ENCODE measurements at regions not wholly inside any gene's neighbourhood (a gene's known extent, or its start where the extent isn't known, plus 50 kb on each side); places are given as distances from the start of the nearest gene placed in this dataset.

DNA sequence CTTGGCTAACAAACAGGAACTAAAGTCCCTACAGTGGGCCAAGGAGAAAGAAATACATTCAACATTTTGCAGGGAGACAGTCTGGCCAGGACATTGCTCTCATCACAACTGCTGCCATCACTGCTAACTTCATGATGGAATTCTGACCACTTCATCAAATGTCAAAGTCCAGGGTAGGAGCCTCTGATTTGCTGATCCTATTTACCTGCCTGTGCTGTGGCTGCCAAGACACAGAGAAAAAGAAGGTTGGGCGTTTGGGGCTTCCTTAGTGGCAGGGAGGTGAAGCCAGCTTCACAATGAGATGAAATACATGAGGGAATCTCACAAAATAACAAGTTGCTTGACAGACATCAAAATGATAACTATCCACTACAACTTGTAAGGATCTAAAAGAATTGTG is 343.9 kb upstream of the CADM1 start:
- DNase-seq (ENCODE audit: extremely low read depth in 1 of 2, low read depth in 1 of 2) = no peak

DNA sequence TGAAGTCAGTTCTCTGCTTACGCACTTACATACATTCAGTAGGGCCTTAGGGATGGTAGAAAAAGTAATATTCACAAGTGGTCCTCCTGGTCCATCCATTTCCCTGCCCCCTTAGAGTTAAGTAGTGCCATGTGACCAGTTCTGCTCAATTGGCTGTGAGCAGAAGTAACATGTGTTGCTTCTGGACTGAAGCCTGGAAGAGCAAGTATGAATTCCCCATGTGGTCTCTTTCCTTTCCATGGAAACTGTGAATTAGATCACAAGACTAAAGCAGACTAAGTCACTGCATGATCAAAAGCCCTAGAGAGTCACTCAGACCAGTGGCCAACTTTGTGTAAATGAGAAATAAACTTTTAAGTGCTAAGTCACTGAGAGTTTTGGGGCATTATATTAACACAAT is 341.7 kb upstream of the CADM1 start:
- no peak for DNase-seq (ENCODE audit: extremely low read depth in 1 of 2, low read depth in 1 of 2)

DNA sequence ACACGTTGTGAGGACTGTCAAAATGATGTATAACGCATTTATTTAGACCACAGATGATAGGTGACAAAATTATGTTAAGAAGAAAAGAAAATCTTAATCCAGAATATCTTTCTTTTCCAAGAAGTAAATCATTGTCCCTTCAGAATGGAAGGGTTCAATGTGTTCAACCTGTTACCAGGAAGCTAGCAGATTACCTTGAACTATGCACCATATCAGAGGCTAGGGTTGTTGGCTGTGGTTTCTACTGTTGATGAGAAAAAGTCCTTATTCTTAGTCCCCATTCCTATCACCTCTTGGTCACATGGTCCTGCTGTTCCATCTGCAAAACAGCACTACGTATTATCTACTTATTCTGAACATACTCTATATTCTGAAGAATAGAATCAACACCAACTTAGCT is 339.5 kb upstream of the CADM1 start:
- no peak for DNase-seq (ENCODE audit: extremely low read depth in 1 of 2, low read depth in 1 of 2)

DNA sequence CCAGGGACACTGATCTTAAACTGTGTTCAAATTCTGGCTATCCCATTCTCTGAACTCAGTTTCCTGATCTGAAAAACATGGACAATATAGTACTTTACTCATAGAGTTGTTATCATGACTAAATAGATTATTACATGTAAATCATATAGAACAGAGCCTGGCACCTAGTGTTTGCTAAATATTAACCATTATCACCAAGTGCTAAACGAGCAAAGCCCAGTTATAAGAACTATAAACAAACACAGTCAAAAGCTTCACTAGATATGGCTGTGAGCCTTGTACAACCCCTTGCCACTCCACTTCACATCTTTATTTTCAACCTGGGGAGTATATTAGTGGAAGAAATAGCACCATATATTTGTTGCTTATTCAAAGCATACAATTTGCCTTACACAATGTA is 338.9 kb upstream of the CADM1 start:
- DNase-seq (ENCODE audit: extremely low read depth in 1 of 2, low read depth in 1 of 2) = no peak

DNA sequence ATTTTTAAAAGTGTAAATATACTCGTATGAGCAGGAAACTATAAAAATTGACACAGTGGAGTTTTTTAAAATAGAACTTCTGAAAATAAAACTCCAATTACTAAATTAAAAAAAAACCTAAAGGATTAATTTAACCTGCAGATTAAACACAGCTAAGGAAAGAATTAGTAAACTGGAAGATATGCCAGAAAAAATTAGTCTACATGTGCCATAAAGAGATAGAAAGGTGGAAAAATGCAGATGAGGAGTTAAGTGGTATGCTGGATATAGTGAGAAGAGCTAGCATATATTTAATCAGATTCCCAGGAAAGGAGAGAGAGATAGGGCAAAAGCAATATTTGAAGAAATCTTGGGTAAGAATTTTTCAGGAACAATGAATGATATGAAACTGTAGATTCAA is 315.8 kb upstream of the CADM1 start:
- no peak for DNase-seq (ENCODE audit: extremely low read depth in 1 of 2, low read depth in 1 of 2)

DNA sequence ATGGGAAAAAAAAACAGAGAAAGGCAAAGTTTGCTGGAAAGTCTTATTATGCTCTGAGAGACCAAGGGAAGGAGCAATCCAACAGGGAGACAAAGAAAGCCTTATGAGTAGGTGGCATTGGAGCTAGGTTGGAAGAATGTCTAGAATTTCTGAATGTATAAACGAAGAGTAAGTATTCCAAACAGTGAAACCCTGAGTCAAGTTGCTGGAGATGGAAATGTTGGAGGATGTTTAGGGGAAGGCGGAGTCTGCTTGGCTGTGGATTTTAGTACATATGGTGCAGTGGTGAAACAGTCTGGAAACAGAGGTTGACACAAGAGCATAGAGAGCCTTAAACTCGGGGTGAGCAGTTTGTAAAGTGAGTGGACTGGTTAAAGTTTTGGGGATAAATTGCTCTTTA is 314.8 kb upstream of the CADM1 start:
- no peak for DNase-seq (ENCODE audit: extremely low read depth in 1 of 2, low read depth in 1 of 2)

DNA sequence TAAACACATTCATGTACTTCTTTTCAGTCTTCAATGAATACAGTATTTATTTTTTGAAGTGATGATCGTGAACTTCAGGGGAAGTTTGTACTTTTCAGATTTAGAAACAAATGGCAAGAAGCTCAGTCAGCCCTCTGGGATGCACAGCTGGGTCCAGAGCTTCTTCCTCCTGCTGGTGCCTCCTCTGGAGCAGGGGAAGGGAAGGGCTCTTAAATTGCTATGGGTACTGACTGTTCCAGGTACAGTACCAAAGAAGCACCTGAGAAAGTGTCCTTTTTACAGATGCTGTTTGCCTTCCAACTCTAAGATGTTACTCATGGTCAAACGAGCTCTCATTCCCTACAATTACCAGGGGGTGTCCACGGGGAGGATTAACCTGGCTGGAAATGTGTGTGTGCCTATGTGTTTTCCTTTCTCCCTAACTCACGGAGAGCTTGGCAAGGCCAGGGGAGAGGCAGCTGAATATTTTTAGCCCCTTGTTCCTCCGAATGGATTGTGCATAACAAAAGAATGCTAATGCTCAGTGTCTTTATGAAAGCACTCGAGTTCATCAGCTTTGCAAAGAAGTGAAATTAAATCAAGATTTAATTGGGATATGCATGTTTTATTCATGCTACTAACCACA is 313.7 kb upstream of the CADM1 start:
- no peak for DNase-seq (ENCODE audit: extremely low read depth in 1 of 2, low read depth in 1 of 2)

DNA sequence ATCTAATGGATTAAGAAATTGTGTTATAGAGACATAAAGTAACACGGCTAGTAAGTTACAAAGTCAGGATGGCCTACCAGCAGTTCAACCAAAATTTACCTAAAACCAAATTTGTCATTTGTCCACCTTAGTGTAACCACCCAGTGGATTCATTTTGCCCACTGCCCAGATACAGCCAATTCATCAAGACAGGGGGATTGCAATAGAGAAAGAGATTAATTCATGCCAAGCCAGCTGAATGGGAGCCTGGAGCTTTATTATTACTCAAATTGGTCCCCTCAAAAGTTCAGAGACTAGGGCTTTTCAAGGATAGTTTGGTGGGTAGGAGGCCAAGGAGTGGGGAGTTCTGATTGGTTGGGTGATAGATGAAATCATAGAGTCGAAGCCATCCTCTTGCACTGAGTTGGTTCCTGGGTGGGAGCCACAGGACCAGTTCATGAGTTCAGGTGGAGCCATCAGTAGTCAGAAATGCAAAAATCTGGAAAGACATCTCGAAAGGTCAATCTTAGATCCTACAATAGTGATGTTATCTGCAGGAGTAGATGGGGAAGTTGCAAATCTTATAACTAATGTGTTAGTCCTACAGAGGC is 304.2 kb upstream of the CADM1 start:
- DNase-seq (ENCODE audit: extremely low read depth in 1 of 2, low read depth in 1 of 2) = no peak

DNA sequence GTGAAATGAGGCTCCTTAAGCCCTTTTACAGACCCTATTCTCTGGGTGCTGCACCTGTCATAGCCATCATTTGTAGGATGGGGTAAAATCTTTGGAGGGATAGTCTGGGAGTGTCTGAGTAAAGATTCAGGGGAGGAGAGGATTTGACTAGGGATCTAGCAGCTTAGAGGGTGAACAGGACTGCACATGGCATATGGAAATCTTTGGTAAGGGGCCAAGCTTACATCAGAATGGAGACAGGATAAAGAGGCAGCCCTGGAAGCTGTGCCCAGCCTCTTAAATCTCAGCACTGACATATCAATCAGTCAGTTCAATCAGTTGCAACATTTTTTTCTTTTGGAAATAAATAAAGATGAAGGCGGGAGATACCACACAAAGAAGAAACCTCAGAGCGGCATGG is 301.8 kb upstream of the CADM1 start:
- no peak for DNase-seq (ENCODE audit: extremely low read depth in 1 of 2, low read depth in 1 of 2)

DNA sequence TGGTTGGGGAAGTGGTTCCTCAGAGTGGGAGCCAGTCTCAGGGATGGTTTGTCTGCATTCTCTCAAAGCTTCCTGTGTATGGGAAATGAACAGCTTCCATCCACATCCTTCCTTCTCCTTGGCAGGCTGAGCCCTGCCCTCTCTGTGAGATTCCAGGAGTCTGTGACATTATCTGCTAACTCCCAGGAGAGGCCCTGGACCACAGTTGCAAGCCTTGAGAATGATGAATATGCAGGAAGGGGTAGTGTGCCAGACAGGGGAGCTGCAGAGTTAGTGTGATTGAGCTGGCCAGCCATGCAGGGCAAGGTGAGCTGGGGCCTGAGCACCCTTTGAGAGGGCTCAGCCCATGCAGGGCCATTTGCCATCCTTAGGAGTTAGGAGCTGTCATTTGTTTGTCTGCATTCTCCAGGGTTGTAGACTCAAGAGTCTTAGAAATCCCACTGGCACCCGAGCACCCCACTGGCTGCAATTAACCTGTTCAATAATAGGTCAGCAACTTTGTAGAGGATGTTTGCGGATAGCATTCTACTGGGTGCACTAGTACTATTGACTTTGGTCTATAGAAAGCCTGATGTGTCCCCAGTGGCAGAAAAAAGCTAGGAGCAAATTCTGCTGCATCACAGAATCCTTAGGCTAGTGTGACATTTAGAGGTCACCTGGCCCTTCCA is 299.0 kb upstream of the CADM1 start:
- no peak for DNase-seq (ENCODE audit: extremely low read depth in 1 of 2, low read depth in 1 of 2)

DNA sequence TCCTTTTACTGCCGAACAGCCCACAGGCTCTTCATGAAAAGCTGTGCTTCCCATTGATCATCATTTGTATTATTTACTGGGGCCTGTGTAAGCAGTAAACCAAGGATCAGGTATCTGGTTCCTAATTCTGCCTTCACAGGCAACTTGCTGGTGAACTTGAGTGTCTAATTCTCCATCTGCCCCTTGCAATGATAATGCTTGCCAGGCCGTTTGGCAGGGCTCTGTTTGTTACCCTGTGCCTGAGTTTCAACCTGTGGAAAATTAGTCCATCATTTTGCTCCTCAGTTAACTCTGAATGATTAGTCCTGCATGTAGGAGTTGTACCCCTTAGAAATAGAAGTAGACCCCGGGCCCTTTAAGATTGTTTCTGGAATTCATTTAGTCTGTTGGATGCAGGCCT is 298.4 kb upstream of the CADM1 start:
- no peak for DNase-seq (ENCODE audit: extremely low read depth in 1 of 2, low read depth in 1 of 2)

DNA sequence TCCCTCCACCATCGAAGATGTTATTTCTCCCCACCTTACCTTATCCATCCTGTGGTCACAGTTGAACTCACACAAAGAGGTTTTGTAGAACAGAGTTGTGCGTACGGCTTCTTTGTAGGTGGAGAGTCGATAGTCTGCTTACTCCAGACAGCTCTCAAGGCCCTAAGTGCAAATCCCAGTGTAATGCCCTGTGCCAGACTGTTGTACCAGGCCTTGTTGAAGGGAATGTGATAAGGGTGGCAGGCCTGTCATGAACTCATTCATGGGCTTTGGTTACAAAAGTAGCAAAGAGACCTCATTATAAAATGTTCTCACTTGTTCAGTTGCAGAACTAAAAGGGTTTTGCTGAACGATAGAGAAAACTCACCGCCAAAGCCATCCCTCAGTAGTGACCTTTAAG is 288.7 kb upstream of the CADM1 start:
- DNase-seq (ENCODE audit: extremely low read depth in 1 of 2, low read depth in 1 of 2) = no peak

DNA sequence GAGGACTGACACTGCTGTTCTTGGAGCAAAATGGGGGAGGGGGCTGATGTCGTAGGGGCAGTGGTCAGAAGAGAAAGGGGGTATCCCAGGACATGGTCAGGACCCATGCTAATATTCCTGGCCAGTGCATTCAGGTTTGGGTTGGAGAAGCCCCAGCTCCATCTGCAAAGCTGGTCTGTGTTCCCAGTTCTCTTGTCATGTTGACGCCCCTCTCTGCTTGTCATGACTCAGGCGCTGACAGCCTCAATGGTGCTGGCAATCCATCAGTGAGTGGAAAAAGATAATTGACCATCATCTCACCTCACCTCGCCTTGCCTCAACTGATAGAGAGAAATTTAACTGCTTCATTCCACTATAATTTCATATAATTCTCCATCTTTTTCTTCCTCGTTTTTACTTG is 283.1 kb upstream of the CADM1 start:
- no peak for DNase-seq (ENCODE audit: extremely low read depth in 1 of 2, low read depth in 1 of 2)

DNA sequence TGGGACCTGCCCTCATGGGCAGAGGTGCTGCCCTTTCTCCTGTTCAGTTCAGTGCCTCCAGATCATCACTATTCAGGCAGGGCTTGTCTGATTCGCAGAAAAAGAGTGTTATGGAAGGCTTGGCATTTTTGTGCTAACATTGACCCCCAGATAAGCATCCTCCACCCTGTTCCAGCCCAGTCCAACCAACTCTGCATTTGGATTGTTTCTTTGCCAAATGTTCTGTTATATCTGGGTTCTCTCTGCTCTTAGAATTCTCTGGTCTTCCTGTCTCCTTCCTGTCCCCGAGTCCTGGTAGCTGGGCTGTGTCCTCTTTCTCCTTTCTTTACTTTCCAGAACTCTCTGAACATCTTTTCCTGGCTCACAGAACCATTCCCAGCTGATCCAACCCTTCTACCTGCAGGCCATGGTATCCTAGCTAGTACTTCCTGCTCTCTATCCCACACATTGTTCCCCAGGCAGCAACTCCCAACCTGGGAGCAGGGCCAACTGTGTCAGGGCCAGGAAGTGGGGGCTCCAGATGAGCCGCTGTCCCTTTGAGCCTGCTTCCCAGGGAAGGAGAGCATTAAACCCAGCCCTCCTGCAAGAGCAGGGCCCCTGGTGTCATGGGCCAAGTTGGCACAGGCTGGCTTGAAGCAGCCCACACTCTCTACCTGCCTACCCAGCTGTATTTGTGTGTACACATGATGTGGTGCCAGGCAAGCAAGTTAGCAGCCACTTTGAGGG is 280.7 kb upstream of the CADM1 start:
- no peak for DNase-seq (ENCODE audit: extremely low read depth in 1 of 2, low read depth in 1 of 2)

DNA sequence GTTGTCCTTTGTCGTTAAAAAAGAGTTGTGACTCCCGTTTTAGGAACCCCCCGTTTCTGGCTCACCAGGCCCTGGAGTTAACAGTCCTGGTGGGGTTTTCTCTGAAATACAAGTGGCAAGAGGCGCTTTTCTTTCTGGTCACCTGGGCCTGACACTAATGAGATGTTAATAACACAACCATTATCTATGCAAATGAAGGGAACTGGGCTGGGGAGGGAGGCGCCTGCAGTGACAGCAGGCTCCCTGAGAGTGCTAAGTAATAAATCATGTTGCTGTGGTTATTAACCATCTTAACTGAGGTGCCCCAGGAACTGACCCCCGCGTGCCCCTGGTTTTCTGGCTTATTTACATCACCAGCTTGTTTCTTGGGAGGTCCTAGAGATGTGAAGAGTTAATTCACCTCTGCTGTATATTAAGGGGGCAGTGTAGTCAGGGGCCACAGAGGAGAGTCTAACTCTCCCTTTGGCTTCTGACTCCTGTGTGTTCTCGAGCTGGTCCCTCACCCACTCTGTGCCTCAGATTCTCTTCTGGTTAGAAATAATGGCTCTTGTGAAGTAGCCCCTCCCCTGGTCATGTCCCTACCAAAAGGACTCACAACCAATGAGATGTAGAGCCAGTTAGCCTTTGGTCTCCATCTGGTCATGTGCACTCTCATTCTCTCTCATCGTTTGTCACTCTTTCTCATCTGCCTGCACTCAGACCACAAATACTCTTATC is 276.6 kb upstream of the CADM1 start:
- DNase-seq (ENCODE audit: extremely low read depth in 1 of 2, low read depth in 1 of 2) = no peak

DNA sequence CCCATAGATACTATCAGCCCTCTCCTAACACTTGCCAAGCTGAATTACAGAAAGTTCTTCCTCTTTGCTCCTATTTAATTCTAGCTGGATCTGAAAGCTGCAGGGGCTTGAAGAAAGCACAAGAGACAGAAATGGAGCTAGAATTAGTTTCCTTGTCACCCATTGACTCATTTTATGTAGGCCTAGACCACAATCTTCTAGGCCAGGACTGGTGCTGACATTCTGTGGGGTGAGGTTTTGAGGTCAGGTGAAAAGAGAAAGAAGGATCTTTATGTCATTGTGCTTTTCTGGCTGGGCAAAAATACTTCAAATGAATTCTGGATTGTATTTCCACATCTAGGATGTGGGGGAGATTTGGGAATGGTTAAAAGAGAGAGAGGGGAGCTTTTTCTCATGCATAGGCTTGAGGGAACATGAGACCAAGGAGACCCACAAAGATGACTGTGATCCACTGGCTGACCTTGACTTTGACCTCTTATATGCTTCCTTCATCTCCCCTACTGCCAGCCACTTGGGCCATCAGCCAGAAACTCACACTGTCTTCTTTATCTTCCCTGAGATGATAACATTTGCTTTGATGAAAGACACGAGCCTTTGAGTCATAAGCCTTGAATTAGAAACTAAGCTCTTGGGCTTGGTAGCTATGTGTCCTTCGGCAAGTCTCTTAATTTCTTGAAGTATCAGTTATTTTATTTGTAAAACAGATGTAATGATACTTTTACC is 274.9 kb upstream of the CADM1 start:
- no peak for DNase-seq (ENCODE audit: extremely low read depth in 1 of 2, low read depth in 1 of 2)

DNA sequence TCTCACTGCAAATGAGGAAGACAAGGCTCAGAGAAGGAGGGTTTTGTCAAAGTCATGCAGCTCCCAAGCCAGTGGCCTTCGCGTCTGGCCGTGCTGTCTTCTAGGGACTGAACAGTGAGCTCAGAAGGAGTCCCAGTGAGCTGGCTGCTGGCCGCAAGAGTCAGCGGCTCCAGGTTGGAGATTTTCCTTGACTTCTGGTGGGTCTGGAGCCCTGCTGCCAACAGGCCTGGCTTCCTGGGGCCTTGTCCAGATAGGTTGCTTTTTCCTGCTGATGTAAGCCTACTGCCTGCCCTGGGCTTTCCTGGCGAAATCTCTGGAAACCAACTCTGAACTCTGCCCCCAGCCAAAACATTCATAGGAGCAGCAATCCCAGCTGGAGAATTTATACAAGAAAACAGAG is 272.7 kb upstream of the CADM1 start:
- DNase-seq (ENCODE audit: extremely low read depth in 1 of 2, low read depth in 1 of 2) = no peak

DNA sequence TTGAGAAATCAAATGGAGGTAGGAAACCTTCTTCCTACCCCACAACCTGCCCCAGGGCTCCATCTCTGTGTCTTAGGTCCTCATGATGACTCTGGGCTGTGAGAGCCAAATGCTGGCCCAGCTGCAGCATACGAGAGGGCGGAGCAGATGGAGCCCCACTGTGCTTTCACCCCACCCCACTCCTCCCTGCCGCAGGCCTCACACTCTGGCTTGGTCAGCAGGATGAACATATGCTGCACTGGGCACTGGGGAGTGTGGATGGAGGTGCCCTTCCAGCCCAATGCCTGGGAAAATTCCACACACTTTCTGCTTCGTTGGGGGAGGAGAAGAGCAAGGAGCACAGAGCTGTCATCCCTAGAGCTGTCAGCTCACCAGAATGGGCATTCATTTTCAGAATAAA is 271.6 kb upstream of the CADM1 start:
- no peak for DNase-seq (ENCODE audit: extremely low read depth in 1 of 2, low read depth in 1 of 2)

DNA sequence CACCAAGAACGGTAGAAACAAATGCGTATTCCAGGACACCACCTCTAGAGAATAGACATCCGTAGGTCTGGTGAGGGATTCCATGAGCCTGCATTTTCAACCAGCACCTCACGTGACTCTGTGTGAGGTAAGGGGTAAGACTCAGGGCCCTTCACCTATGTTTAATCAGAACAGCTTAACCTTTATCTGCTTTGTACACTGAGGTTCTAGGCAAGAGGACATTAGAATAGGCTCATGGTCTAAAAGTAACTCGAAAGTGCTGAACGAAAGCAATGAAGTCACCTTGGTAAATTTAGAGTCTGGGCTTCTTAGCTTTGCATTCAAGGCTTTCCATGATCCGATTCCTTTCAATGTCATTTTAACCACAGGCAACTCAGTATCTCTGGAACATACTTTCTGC is 270.5 kb upstream of the CADM1 start:
- DNase-seq (ENCODE audit: extremely low read depth in 1 of 2, low read depth in 1 of 2) = no peak

DNA sequence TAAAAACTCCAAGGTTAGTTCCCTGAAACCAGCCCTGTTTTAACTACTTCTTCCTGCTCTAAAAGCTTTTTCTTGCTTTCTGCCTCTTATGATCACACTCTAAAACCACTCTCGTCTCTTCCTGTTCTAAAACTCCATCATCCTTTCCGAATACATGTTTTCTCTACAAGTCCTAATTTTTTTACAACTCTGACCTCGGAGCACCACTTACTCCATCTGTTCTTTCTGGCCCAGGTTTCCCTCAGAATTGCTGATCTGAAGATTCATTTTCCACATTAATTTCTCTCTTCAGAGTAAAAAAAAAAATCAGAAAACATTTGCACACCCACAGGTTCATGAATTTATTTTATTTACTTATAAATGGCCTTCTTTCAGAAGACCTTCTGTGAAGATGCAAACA is 265.7 kb upstream of the CADM1 start:
- DNase-seq (ENCODE audit: extremely low read depth in 1 of 2, low read depth in 1 of 2) = no peak

DNA sequence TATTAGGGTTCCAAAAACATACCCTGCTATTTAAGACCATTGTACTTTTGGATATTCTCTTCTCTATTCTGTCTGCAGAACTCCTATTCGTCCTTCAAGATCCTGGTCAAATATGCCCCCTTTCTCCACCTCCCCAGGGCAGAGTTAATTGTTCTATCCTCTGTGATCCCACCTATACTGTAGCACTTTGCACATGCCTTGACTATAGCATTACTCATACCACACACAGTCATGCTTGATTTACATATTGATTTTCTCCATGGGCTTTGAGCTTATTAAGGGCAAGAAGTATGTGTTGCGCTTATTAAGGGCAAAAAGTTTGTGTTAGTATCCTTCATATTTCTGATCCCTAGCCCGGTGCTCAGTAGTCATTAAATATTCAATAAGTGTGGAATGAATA is 263.7 kb upstream of the CADM1 start:
- DNase-seq (ENCODE audit: extremely low read depth in 1 of 2, low read depth in 1 of 2) = no peak

Measured in activated CD8-positive, alpha-beta memory T cell treated with anti-CD3 and anti-CD28 coated beads for 1 hour (primary cell).